Left lung (tissue), 4 donors: ENCODE measurements at regions not wholly inside any gene's neighbourhood (a gene's known extent, or its start where the extent isn't known, plus 50 kb on each side); places are given as distances from the start of the nearest gene placed in this dataset.

Experiments
- ATAC-seq: fragments of 200-7000 bp; cut with Tn5 transposase; one replicate; pipeline ENCODE4 v1.9.1; 2020; ENCODE audit warnings: moderate library complexity
- DNase-seq, 4 donors: peaks; one replicate each; pipeline ENCODE4 v3.0.0-alpha.2; 2013 to 2020
- H3K27ac ChIP-seq, 2 donors: fragments of 200-600 bp; sonication (generic) in 1 of 2; one replicate each; pipeline versions ENCODE4 v1.5.0 to v1.8.0; 2020 to 2021
- H3K27me3 ChIP-seq, 2 donors: fragments of 200-600 bp; sonication (generic) in 1 of 2; one replicate each; pipeline versions ENCODE4 v1.5.0 to v1.8.0; 2020 to 2021
- H3K36me3 ChIP-seq, 2 donors: fragments of 200-600 bp; sonication (generic) in 1 of 2; one replicate each; pipeline versions ENCODE4 v1.5.0 to v1.8.0; 2020 to 2021
- H3K4me1 ChIP-seq, 2 donors: fragments of 200-600 bp; one replicate each; pipeline ENCODE4 v1.8.0; 2021
- H3K4me3 ChIP-seq, 2 donors: fragments of 200-600 bp; sonication (generic) in 1 of 2; one replicate each; pipeline versions ENCODE4 v1.5.0 to v1.8.0; 2020 to 2021; ENCODE audit warnings: mild to moderate bottlenecking in 1 of 2
- H3K9me3 ChIP-seq, 2 donors: fragments of 200-600 bp; sonication (generic) in 1 of 2; one replicate each; pipeline versions ENCODE4 v1.5.0 to v1.8.0; 2020 to 2021
- CTCF ChIP-seq, 2 donors: fragments of 200-600 bp; sonication (generic) in 1 of 2; IDR thresholded peaks; one replicate each; pipeline versions ENCODE4 v1.5.0 to v1.8.0; 2021; ENCODE audit warnings: antibody characterized with exemption in 2 of 2
- intact Hi-C, 2 donors: fragments of 100-400 bp; cut with DNase I; formaldehyde crosslinking; loops; one replicate each; pipeline versions ENCODE4 v1.11.2 to v1.14.2; 2022
- donor health status: DM: no; HTN: yes; CAD: no.
- donor health status: DM: no; HTN: no; CAD: no.

DNA sequence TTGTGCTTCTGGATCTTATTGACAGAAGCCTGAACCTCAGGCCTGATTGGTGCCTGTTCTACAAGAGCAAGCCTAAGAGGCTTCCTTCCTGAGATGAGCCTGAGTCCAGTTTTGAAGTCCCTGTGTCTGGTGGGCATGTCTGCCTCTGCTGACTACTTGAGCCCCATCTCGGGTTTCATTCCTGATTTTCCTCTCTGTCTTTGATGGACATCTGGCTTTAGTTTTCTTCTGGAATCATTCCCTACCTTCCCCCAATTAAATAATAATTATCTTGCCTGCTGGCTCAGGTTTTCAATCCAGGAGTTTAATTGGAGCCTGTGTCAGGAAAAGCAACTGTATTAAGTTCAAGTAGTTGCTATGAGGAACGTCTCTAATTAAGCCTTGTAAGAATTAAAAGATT is 135.5 kb upstream of the MC4R start:
- Histone ChIP-seq H3K27me3 (no peaks in the 10 kb centered on the region), H3K4me1 (no peaks in the 10 kb centered on the region), H3K36me3 (no peaks in the 10 kb centered on the region), H3K4me3 (no peak overlapping the region), H3K27ac (no peak overlapping the region), H3K9me3 (no peaks in the 10 kb centered on the region)
- no peak for DNase-seq
- intact Hi-C loops: no loop called here
- no peak for TF ChIP-seq CTCF (IDR thresholded peaks at IDR 0.05)
- no peak for ATAC-seq

GRCh38 chr18:60534538-60534937 is 162.0 kb upstream of the MC4R start:
- ATAC-seq: no peak
- no peak overlapping the region for H3K4me3 ChIP-seq
- intact Hi-C loops: no loop called here
- H3K36me3 ChIP-seq: no peaks in the 10 kb centered on the region
- no peak for DNase-seq
- no peak overlapping the region for H3K27ac ChIP-seq
- no peaks in the 10 kb centered on the region for H3K9me3 ChIP-seq
- no peaks in the 10 kb centered on the region for H3K27me3 ChIP-seq
- H3K4me1 ChIP-seq: no peaks in the 10 kb centered on the region
- no peak for TF ChIP-seq CTCF (IDR thresholded peaks at IDR 0.05)

- H3K9me3 ChIP-seq: no peaks in the 10 kb centered on the region
- intact Hi-C loops: no loop called here
- H3K27ac ChIP-seq: no peak overlapping the region
- no peak for TF ChIP-seq CTCF (IDR thresholded peaks at IDR 0.05)
- no peaks in the 10 kb centered on the region for H3K4me1 ChIP-seq
- DNase-seq (no peak), ATAC-seq (no peak)
- no peak overlapping the region for H3K4me3 ChIP-seq
- H3K27me3 ChIP-seq: no peaks in the 10 kb centered on the region
- no peaks in the 10 kb centered on the region for H3K36me3 ChIP-seq
Observed at GRCh38 chr18:60537074-60537473, 164.5 kb upstream of the MC4R start.

GRCh38 chr18:60538891-60539290 is 166.3 kb upstream of the MC4R start:
- intact Hi-C loops: no loop called here
- no peak for TF ChIP-seq CTCF (IDR thresholded peaks at IDR 0.05)
- Histone ChIP-seq H3K36me3 (no peaks in the 10 kb centered on the region), H3K4me1 (no peaks in the 10 kb centered on the region), H3K9me3 (no peaks in the 10 kb centered on the region), H3K27me3 (no peaks in the 10 kb centered on the region), H3K4me3 (no peak overlapping the region), H3K27ac (no peak overlapping the region)
- DNase-seq: no peak
- ATAC-seq: no peak

DNA sequence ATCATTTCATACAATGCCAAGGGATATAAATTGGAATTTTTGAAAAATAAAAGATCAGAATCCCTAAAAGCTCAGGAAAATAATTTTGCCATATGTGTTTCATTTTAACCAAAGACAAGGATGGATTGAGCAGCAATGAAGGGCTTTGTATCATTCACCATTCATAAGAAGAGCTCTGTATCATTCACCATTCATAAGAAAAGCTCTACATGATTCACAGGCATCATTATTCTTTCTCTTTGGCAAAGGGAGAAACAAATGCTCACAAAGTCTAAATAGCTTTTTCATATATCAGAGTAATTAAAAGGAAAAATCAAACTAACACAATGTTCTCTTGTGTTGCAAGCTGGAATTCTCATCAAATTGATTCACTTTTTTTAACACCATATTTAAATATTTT is 169.1 kb upstream of the MC4R start:
- Histone ChIP-seq H3K4me3 (no peak overlapping the region), H3K36me3 (no peaks in the 10 kb centered on the region), H3K27ac (no peak overlapping the region), H3K27me3 (no peaks in the 10 kb centered on the region), H3K4me1 (no peaks in the 10 kb centered on the region), H3K9me3 (no peaks in the 10 kb centered on the region)
- intact Hi-C loops: no loop called here
- DNase-seq (no peak), ATAC-seq (no peak)
- TF ChIP-seq CTCF (IDR thresholded peaks at IDR 0.05): no peak
